T-helper 22 cell (primary cell): ENCODE measurements at regions not wholly inside any gene's neighbourhood (a gene's known extent, or its start where the extent isn't known, plus 50 kb on each side); places are given as distances from the start of the nearest gene placed in this dataset.

Experiments used
- DNase-seq: peaks from one replicate; pipeline ENCODE4 v3.0.0-alpha.2; 2020; ENCODE audit warnings: low read depth

- DNase-seq, result no peak
These were observed 58.0 kb upstream of the ZC4H2 start for GRCh38 chrX:65034292-65034667.
